GM19372 (cell line): ENCODE measurements at regions not wholly inside any gene's neighbourhood (a gene's known extent, or its start where the extent isn't known, plus 50 kb on each side); places are given as distances from the start of the nearest gene placed in this dataset.

Experiments used
- ATAC-seq: cut with Tn5 transposase; IDR thresholded peaks from one replicate; pipeline ENCODE4 v1.9.1; 2021; ENCODE audit warnings: mild to moderate bottlenecking, low read depth, moderate library complexity; ENCODE audit not compliant: unreplicated experiment

- no peak for ATAC-seq
These were observed 139.5 kb upstream of the NDUFV2 start for GRCh38 chr18:8962855-8963635.

GRCh38 chr18:8963876-8964275 lies 138.6 kb upstream of the NDUFV2 start:
- no peak for ATAC-seq

GRCh38 chr18:8965398-8965797 lies 137.1 kb upstream of the NDUFV2 start:
- no peak for ATAC-seq

- no peak for ATAC-seq
These were observed 135.7 kb upstream of the NDUFV2 start for GRCh38 chr18:8966821-8967220.

- ATAC-seq: no peak
These were observed 134.9 kb upstream of the NDUFV2 start for GRCh38 chr18:8967573-8967972.

GRCh38 chr18:8969639-8970390 lies 132.7 kb upstream of the NDUFV2 start:
- no peak for ATAC-seq

GRCh38 chr18:8970843-8971242 lies 131.7 kb upstream of the NDUFV2 start:
- ATAC-seq: no peak

GRCh38 chr18:8972116-8972515 lies 130.4 kb upstream of the NDUFV2 start:
- ATAC-seq: no peak

- no peak for ATAC-seq
These were observed 128.2 kb upstream of the NDUFV2 start for GRCh38 chr18:8974279-8974678.

GRCh38 chr18:8974696-8975095 lies 127.8 kb upstream of the NDUFV2 start:
- no peak for ATAC-seq

- no peak for ATAC-seq
These were observed 126.9 kb upstream of the NDUFV2 start for GRCh38 chr18:8975624-8976023.

- no peak for ATAC-seq
These were observed 125.9 kb upstream of the NDUFV2 start for GRCh38 chr18:8976606-8977005.

GRCh38 chr18:8977166-8977565 lies 125.3 kb upstream of the NDUFV2 start:
- ATAC-seq: no peak

GRCh38 chr18:8977701-8978100 lies 124.8 kb upstream of the NDUFV2 start:
- ATAC-seq: no peak

- no peak for ATAC-seq
These were observed 124.1 kb upstream of the NDUFV2 start for GRCh38 chr18:8978394-8978793.

GRCh38 chr18:8979258-8979988 lies 123.1 kb upstream of the NDUFV2 start:
- no peak for ATAC-seq

- ATAC-seq: no peak
These were observed 122.0 kb upstream of the NDUFV2 start for GRCh38 chr18:8980496-8980895.

GRCh38 chr18:8980918-8981317 lies 121.6 kb upstream of the NDUFV2 start:
- ATAC-seq: no peak

GRCh38 chr18:8982416-8983183 lies 119.9 kb upstream of the NDUFV2 start:
- ATAC-seq: no peak

- ATAC-seq: no peak
These were observed 119.3 kb upstream of the NDUFV2 start for GRCh38 chr18:8983195-8983594.
